Hematopoietic multipotent progenitor cell treated with erythropoietin and hydrocortisone succinate and interleukin-3 and kit ligand, for 6 days (in vitro differentiated cells): ENCODE measurements at regions not wholly inside any gene's neighbourhood (a gene's known extent, or its start where the extent isn't known, plus 50 kb on each side); places are given as distances from the start of the nearest gene placed in this dataset.
"Not testable (repeated sequence)": the region's sequence is repeated elsewhere in the genome, so short reads cannot be mapped to it uniquely, and the experiment has no call there.

Experiments
- DNase-seq: peaks from one replicate; pipeline ENCODE4 v3.0.0-alpha.2; 2015

- DNase-seq = no peak
Observed at GRCh38 chr2:234373481-234374149, 123.3 kb downstream of the ARL4C start.

DNA sequence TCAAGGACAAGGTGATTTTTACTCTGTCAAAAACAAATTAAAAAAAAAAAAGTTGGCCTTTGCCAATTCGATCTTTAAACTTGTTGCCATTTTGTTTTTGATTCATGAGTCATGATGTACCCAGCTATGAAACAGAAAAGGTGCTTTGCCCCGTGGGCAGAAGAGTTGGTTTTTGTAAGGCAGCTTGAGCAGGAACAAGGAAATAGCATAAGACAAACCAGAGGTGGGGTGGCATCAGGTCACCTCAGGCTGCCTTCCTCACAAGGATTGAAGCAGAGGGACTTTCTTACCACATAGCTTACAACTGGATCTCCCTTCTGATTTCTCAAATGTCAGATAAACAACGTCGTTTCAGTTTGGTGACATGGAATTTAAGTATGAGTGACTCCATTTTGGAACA, 123.8 kb downstream of the ARL4C start:
- no peak for DNase-seq

GRCh38 chr2:234372506-234372905, 124.4 kb downstream of the ARL4C start:
- DNase-seq = no peak

DNA sequence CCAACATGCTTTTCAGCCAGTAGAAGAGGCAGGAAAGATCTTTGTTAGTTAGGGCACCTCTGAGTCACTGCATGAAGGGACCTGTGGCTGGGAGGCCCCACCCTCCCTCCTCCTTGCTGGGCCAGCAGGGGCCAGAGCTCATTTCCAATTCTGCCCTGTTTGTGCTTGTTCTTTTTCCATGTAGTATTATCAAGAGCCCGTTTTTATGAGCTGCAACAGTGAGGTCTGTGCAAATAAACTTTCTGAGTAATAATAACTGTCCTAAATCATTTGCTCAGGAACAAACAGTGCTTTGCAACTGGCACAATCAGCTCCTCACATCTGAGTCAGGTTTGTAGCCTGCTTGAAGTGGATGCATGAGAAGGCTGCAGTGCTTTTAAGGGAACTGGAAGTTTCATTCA, 128.0 kb downstream of the ARL4C start:
- no peak for DNase-seq

- no peak for DNase-seq
Observed at GRCh38 chr2:234366891-234367290, 130.0 kb downstream of the ARL4C start.

DNA sequence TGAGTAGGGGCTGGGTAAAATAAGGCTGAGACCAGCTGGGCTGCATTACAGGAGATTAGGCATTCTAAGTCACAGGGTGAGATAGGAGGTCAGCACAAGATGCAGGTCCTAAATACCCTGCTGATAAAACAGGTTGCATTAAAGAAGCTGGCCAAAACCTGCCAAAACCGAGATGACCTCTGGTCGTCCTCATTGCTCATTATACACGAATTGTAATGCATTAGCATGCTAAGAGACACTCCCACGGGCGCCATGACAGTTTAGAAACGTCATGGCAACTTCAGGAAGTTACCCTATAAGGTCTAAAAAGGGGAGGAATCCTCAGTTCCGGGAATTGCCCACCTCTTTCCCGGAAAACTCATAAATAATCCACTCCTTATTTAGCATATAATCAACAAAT, 132.2 kb downstream of the ARL4C start:
- no peak for DNase-seq

- no peak for DNase-seq
Observed at GRCh38 chr2:234363647-234364294, 133.1 kb downstream of the ARL4C start.

DNA sequence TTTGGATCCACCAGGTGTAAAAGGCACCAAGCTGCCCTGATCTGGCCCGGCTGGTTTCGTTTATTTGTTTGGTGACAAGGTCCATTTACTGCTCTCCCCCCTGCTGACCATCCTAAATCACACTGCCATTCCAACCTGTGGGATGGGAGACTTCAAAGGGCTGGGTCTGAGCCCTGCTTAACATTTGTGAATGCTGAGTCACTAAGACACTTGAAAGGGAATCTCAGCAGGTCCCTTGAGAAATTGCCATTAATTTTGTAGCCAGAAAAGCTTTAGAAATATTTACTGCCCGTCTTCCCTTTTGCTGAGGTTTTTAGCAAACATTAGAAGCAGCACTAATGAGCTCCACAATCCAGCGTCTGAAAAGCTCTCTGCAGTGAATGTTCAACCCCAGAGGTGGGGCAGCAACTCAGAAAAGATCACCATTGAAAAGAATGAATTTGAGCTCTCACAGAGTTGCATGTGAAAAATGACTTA, 133.8 kb downstream of the ARL4C start:
- DNase-seq = no peak

DNA sequence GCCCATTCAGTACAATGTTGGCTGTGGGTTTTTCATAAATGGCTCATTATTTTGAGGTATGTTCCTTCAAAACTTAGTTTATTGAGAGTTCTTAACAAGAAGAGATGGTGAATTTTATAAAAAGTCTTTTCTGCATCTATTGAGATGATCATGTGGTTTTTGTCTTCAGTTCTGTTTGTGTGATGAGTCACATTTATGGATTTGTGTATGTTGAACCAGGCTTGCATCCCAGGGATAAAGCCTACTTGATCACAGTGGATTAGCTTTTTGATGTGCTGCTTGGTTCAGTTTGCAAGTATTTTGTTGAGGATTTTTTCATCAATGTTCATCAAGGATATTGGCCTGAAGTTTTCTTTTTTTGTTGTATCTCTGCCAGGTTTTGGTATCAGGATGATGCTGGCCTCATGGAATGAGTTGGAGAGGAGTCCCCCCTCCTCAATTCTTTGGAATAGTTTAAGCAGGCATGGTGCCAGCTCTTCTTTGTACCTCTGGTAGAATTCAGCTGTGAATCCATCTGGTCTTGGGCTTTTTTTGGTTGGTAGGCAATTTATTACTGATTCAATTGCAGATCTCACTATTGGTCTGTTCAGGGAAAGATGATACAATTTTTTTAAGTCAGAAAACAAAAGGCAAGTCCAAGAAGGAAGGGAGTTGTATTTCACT, 136.4 kb downstream of the ARL4C start:
- not testable (repeated sequence) for DNase-seq

DNA sequence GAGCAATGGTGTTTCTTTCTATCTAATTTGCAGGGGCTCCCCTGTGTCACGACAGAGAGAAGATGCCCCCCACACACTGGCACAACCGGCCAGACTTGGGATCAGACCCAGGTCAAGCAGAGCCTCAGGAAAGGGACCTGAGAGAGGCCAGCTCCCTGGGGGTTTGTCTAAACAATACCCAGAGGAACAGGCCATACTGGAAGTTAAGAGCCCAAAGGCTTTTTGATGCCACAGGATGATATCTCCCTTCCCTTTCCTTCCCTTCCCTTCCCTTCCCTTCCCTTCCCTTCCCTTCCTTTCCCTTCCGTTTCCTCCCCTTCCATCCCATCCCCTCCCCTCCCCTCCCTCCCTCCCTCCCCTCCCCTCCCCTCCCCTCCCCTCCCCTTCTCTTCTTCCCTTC, 139.2 kb downstream of the ARL4C start:
- DNase-seq = no peak

- DNase-seq = no peak
Observed at GRCh38 chr2:234355808-234356365, 141.0 kb downstream of the ARL4C start.

DNA sequence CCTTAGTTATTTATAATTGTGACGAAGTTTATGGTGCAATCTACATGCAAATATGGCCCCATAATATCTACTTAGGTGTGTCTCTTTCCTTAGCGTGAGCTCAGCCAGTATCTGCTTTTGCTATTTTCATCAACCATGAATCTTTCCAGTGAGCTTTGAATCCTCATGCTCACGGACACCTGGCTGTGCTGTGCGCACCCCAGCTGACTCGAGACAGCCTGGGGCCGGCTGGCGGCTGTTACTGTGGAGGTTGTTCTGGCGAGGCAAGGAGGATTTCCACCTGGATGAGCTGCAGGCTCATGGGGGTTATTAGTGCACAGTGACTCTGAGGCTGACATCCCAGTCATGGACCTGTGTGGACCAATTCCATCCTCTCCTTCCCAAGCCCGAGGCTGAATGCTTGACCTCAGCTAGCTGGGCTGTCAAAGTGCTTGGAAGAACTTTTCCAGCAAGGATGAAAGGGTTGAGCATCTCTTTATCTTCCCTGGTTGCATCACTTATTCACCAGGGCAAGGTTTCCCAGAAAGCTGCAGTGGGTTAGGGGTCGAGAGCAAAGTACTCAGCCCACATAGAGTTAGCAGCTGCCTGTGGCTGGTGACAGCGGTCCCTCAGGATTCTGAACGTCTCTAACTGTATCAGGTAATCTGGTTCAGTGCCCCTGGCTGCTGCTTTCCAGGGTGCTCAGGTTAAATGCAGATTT, 141.7 kb downstream of the ARL4C start:
- no peak for DNase-seq

DNA sequence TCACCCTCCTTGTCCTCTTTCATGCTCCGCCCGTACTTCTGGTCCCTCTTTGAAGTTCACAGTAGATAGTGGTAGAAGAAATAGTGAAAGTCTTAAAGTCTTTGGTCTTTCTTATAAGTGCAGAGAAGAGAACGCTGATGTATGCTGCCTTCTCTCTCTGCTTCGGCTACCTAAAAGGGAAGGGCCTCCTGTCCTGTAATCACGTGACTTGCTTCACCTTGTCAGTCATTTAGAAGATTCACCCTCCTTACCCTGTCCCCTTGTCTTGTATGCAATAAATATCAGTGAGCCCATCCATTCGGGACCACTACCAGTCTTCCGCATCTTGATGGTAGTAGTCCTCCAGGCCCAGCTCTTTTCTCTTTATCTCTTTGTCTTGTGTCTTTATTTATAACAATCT, 144.6 kb downstream of the ARL4C start:
- DNase-seq = no peak

GRCh38 chr2:234351866-234352265, 145.0 kb downstream of the ARL4C start:
- DNase-seq = not testable (repeated sequence)

- peak; percentile 10 for DNase-seq
Observed at GRCh38 chr2:234348081-234348480, 148.8 kb downstream of the ARL4C start.

DNA sequence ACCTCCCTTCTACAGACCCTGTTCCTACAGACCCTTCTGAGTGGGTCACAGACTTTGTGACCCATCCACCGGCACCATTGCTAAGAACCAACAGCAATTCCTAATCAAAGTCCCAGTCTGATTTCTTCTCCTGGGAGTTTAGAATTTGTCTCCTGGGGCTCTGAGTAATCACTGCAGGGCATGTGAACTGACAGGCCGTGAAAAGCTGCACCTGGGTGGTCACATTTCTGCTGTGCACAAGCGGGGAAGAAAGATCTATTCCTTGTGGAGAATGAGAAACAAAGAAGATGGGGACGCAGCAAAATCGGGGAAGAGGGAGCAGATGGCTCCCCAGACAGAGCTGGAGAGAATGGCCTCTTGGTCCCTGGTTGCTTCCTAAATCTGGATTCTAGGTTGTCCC, 151.0 kb downstream of the ARL4C start:
- no peak for DNase-seq

GRCh38 chr2:234344012-234344411, 152.9 kb downstream of the ARL4C start:
- no peak for DNase-seq

DNA sequence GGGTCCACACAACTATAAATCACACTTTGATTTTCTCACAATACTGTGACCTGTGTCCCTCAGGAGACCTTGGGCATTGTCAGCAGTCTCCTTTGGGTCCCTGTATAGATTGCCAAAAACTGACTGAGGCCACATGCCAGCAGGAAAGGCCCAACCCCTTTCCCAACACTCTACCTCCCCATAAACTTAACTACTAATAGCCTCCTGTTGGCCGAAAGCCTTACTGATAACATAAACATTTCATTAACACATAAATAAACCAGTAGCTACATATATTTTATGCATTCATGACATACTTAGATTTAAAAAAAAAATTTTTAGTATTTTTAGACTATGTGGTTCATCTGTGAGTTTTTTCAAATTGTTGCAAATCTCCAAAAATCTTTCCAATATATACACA, 153.5 kb downstream of the ARL4C start:
- DNase-seq = no peak

- DNase-seq = no peak
Observed at GRCh38 chr2:234341306-234341985, 155.4 kb downstream of the ARL4C start.

DNA sequence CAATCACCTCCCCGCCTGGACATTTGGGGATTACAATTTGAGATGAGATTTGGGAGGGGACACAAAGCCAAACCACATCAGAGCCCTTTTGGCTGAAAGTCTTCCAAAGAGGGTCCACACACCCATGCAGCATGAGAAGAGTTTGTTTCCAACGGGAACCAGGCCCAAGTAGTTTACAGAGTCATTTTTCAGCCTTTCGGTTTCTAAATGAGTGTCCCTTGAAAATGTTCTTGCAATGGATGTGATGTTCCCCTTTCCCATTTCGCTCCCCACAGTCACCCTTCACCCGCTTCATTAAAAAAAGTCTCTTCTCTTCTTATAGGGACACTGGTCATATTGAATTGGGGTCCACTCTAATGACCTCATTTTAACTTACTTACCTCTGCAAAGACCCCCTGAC, 157.4 kb downstream of the ARL4C start:
- no peak for DNase-seq

GRCh38 chr2:234339011-234339410, 157.9 kb downstream of the ARL4C start:
- no peak for DNase-seq

DNA sequence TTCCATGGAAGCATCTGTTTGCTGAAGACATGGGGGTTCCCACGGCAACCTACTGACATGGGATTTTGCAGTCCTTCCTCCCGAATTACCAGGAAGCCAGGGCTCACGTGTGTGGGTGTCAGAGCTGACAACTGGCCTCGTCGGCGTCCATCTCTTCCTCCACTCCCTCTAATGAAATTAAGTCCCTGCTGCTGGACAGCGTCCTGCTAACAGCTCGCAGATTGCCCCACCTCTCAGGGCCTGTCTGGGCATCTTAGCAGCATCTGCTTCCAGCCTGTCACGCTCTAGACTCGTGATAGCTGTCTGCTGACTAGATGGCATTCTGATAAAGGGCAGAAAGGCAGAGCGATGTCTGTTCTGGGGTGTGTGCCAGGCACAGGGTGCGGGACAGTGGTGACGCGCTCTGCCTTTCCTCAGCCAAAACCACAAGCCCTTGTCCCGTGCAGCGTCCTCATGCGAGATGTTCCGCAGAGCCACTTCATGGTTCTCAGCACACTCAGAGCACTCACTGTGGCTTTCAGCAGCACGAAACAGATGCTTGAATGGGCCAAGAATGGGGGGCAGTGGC, 161.1 kb downstream of the ARL4C start:
- peak; percentile 58 for DNase-seq
